Activated CD4-positive, alpha-beta T cell treated with anti-CD3 and anti-CD28 coated beads, Interleukin-10, Interleukin-2, amounts not matched to agents 100 ng/mL and 50 ng/mL, durations not matched to agents 16 hours and 8 hours (primary cell): ENCODE measurements at regions not wholly inside any gene's neighbourhood (a gene's known extent, or its start where the extent isn't known, plus 50 kb on each side); places are given as distances from the start of the nearest gene placed in this dataset.
A peak's percentile ranks its signal among the peaks of the same experiment; 100 is the strongest.
"Not testable (repeated sequence)": the region's sequence is repeated elsewhere in the genome, so short reads cannot be mapped to it uniquely, and the experiment has no call there.

Experiments used
- DNase-seq: peaks from one replicate; pipeline ENCODE4 v3.0.0-alpha.2; 2020

- no peak for DNase-seq
These were observed 399.7 kb downstream of the NPIPA8 start for GRCh38 chr16:17936766-17937402.

DNA sequence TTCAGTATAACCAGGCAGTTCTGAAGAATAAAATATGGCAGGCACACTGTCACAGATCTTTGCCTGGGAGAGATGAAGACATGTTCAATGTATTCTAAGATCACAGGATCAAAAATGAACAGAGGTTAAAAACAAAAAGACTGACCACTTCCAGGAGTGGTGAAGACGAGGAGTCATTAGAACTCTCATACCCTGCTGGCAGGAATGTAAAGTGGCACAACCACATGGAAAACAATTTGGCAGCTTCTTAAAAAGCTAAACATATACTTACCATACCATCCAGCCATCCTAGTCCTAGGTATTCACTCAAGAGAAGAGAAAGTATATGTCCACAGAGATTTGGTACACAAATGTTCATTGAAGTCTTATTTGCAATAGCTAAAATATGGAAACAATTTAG lies 406.3 kb downstream of the NPIPA8 start:
- DNase-seq = no peak

DNA sequence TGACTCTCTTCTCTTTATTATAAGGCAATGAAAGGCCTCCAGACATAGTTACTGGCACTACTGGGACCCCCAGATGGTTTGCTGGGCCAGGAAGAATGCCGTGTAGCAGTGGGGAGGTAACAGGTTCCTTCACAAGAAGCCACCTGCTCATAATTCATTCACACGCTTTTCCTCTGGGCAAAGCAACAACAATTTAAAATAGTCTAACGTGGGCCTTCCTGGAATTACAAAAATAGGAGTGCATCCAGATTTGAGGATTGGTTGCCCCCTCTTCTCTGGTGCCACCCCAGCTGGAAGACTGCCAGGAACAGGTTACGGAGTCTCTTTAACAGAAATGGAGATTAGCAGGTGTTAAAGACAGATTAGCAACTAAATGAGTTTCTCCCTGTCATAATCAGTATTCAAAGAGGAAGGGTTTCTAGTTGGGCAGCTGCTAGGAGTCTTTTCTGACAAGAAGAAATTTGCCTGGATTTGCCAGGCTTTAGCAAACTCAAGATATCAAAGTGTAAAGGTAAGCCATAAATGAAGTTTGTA lies 409.6 kb downstream of the NPIPA8 start:
- no peak for DNase-seq

- DNase-seq = no peak
These were observed 410.1 kb downstream of the NPIPA8 start for GRCh38 chr16:17926461-17926860.

DNA sequence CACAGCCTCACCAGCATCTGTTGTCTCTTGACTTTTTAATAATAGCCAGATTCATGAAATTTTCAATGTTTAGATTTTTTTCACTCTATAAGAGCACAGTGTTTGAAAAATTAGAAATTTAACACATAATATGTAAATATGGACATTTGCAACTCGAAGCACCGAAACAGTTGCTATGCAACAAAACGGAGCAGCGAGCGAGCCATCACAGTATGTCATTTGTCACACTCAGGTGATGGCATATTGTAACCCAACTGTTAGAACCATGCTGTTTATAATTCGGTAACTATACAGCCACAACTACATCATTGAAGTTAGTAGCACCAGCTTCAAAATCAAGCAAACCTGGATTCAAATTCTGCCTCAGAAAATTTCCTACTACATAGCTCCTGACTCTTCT lies 410.8 kb downstream of the NPIPA8 start:
- no peak for DNase-seq

DNA sequence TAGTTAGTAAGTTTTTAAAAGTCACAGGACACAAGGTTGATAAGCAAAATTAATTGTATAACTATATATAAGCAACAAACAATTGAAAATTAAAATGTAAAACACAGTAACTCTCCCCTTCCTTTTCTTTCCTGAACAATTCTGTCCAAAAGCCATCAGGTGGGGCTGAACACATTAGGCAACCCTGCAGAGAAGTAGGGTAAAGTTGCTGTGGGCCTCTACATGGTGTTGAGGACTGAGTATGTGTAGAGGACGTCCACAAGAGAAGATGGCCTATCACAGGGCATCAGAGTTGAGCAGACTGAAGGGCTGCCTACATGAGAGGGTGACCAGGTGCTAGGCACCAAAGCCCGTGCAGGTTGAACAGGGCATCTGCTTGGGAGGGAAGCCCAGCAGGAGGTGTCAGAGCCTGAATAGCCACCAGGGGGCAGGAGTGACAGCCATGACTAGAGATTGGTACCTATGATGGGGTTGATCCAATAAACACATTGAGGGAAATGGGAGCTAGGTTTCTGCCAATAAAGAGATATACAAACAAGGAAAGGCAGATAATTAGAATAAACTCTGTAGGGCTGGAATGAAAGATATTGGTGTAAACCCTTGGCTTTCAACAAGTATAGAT lies 415.1 kb downstream of the NPIPA8 start:
- peak; percentile 68 for DNase-seq

- no peak for DNase-seq
These were observed 419.1 kb downstream of the NPIPA8 start for GRCh38 chr16:17917316-17918019.

- no peak for DNase-seq
These were observed 420.7 kb downstream of the NPIPA8 start for GRCh38 chr16:17915791-17916190.

- DNase-seq = no peak
These were observed 422.4 kb downstream of the NPIPA8 start for GRCh38 chr16:17914168-17914567.

DNA sequence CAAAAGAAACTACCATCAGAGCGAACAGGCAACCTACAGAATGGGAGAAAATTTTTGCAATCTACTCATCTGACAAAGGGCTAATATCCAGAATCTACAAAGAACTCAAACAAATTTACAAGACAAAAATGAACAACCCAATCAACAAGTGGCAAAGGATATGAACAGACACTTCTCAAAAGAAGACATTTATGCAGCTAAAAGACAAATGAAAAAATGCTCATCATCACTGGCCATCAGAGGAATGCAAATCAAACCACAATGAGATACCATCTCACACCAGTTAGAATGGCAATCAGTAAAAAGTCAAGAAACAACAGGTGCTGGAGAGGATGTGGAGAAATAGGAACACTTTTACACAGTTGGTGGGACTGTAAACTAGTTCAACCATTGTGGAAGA lies 425.0 kb downstream of the NPIPA8 start:
- not testable (repeated sequence) for DNase-seq

- DNase-seq = not testable (repeated sequence)
These were observed 429.9 kb downstream of the NPIPA8 start for GRCh38 chr16:17906626-17907025.

- DNase-seq = no peak
These were observed 430.5 kb upstream of the XYLT1 start for GRCh38 chr16:17901309-17901708.

- DNase-seq = no peak
These were observed 428.4 kb upstream of the XYLT1 start for GRCh38 chr16:17899141-17899540.

DNA sequence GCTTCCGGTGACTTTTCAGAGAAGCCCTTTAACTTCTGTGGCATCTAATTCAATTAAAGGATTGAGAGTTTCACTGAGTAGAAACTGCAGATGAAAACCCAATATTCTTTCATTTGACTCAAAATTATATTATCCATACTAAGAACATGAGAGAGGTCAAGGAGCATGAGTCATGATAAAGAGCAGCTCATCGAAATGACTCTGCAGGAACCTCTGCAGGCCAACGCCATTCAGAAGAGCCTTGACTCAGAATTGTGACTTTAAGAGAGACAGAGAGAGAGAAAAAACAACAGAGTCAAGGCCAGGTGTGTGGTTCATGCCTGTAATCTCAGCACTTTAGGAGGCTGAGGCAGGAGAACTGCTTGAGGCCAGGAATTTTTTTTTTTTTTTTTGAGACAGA lies 417.2 kb upstream of the XYLT1 start:
- peak; percentile 50 for DNase-seq

GRCh38 chr16:17885659-17886207 lies 415.0 kb upstream of the XYLT1 start:
- no peak for DNase-seq

DNA sequence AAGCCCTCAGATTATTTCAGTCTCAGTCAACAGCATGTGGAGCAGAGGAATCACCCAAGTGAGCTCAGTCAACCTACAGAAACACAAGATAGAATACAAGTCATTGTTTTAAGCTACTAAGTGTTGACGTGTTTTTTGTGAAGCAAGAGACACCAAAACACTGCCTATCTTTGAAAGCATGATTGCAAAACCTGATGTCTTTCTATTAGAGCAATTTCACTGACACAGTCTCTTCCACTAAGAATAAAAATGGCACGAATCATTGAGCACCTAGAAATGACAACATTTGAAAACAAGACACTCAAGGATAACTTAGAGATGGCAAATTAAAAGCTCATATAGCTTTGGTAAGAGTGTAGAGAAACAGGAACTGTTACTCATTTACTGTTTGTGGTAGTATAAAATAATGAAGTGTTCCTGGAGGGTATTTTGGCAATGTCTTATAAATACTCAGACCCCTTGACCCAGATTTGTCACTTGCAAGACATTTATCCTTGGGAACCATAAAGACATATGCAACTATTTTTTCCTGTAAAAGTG lies 407.1 kb upstream of the XYLT1 start:
- no peak for DNase-seq

DNA sequence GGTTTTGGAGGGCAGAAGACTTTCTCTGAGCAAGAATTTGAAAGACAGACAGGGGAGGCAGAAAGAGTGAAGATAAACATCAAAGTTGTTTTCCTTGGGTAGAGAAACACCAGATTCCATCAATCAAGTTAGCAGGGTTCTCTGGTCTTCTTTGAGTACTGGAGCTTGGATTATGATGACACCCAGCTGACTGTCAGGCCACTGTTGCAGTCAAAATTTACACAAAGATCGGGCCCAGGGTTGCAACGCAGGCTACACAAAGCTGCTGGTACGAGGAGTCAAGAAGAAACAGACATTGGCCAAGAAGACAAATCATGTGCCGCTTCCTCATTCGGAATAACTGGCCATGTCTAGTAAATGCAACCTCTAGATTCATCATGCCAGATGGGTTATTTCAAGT lies 396.2 kb upstream of the XYLT1 start:
- DNase-seq = no peak

GRCh38 chr16:17861981-17862479 lies 391.3 kb upstream of the XYLT1 start:
- no peak for DNase-seq

DNA sequence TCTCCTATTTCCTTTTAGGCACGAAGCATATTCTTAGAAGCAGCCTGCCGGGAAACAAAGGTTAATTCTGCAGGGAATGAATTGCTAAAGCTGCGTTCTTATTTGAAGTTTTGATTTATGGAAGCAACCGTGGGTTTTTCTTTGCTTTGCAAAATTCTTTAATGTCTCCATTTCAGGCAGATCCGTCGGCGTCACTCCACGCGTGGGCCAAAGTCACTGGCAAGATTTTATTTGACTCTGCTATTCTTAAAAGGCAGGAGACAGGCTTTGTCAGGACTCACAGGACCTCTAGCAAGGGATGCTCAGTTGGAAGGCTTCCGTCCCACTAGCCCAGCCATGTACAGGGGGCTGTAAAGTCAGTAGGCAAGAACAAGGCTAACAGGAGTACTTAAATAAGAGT lies 387.3 kb upstream of the XYLT1 start:
- DNase-seq = no peak

DNA sequence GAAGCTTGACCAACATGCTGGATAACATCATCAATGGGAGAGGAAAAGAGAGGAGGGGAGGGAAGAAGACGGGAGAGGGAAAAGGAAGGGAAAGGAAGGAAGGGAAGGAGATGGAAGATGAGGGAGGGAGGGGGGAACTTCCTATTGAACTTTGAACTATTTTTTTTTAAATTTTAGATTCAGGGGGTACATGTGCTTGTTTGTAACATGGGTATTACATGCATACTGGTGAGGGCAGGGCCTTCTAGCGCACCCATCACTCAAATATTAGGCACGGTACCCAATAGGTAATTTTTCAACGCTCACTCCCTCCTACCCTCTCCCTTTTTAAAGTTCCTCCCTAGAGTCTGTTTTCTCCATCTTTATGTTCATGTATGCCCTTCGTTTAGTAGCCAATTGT lies 383.2 kb upstream of the XYLT1 start:
- no peak for DNase-seq

DNA sequence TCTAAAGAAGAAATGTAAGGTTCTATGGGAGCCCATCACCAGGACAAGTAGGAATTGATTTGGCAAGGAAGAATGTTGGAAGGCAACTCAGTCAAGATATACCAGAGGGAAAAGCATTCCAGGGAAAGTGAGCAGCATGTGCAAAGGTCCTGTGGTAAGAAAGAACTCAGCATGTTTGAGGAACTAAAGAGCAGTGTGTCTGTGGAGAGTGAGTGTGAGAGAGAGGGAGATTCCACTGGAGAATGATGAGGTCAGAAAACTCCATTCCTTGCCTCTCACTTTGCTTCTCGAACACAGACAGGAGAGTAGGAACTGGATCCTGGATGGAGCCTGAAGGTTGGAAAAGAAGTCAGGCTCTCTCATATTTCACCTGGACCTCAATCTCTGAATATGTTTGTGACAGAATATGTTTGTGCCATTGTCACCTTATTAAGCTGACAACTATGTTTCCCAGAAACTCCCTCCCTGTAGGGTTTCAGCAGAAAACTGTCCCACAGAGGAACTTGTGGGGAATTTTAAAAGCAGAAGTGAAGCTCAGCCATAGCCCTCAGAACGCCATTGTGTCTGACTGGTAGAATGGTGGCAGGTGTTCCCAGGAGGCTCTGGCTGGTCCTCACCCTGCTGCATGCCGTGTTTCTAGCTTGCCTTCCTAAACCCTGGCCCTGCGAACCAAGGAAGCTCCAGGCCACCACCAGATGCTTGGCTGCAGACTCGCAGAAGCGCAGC lies 382.4 kb upstream of the XYLT1 start:
- no peak for DNase-seq

- no peak for DNase-seq
These were observed 380.0 kb upstream of the XYLT1 start for GRCh38 chr16:17850581-17851250.
